Astrocyte of the cerebellum (primary cell): ENCODE measurements at regions not wholly inside any gene's neighbourhood (a gene's known extent, or its start where the extent isn't known, plus 50 kb on each side); places are given as distances from the start of the nearest gene placed in this dataset.

Source experiments
- DNase-seq: peaks from one replicate; pipeline ENCODE4 v3.0.0-alpha.2; 2011; ENCODE audit warnings: low read depth
- H3K4me3 ChIP-seq: 2 replicates; pipeline ENCODE4 v1.5.1; 2011; ENCODE audit warnings: mild to moderate bottlenecking, low read depth, low read length, moderate library complexity
- CTCF ChIP-seq: IDR thresholded peaks from 2 replicates; pipeline ENCODE4 v1.5.1; 2012; ENCODE audit warnings: low read length, low read depth, moderate library complexity, mild to moderate bottlenecking; ENCODE audit errors: missing control alignments
- in situ Hi-C: cut with HindIII; loops from 2 replicates; pipeline ENCODE4 v1.10.0; 2017; ENCODE audit warnings: low sequenced_read_pairs

DNA sequence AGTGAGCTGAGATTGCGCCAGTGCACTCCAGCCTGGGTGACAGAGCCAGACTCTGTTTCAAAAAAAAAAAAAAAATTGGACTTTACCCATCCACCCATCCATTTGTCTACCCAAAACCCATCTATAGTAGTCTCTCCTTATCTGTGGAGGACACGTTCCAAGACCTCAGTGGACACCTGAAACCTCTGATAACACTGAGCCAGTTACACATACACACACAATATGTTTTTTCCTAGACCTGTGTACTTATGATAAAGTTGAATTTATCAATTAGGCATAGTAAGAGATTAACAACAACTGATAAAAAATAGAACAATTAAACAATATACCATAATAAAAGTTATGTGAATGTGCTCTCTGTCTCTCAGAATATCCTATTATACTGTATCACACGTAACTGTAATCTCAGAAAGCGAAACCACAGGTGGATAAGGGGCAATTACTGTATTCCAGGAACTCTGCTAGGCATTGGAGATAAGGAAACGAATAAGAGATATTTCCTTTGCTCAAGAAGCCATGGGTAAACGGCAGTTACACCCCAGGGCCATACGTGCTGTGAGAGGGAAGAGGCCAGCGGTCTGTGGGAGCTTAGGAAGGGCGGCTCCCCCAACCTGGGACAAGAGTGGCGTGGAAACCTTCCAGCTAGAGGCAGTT is 84.2 kb upstream of the DISP3 start:
- TF ChIP-seq CTCF = no peak
- DNase-seq = no peak
- H3K4me3 ChIP-seq = no peak overlapping the region
- in situ Hi-C loops = no loop called here

- no peak overlapping the region for H3K4me3 ChIP-seq
- in situ Hi-C loops = no loop called here
- no peak for DNase-seq
- no peak for TF ChIP-seq CTCF
Observed at GRCh38 chr1:11395616-11396015, 83.3 kb upstream of the DISP3 start.

DNA sequence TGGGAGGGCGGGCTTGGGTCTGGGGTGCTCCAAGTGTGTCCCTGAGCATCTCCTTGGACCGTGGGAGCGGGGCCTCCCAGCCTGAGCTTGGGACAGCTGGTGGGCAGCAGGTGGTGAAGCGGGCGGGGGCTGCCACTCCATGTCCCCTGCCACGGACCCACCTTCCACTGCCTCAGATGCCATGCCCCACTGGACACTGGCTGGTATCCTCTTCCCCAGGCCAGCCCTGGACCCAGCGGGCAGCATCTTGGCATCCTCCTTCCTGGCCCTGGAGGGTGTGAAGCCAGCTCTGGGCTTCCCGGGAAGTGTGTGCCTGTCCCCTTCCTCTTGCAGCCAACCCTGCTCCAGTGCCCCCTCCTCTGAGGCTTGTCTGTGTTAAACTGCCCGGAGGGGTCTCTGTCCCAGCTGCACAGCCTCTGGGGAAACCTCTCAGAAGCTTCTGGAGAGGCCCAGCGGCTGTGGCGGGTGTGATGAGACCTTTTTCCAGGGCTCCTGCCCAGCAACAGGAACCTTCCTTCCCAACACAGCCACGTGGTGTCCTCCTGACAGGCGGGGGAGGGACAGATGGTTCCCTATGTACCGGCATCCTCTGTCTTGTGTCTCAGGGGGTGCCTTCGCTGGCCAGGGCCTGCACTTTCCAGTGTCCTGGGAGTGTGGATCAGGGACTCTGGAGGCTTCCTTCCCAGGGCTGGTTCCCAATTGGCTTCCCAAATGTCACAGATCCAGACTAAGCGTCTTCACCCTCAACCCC is 81.6 kb upstream of the DISP3 start:
- no peak for TF ChIP-seq CTCF
- no peak overlapping the region for H3K4me3 ChIP-seq
- in situ Hi-C loops = no loop called here
- DNase-seq = no peak

- TF ChIP-seq CTCF = no peak
- in situ Hi-C loops = no loop called here
- DNase-seq = no peak
- no peak overlapping the region for H3K4me3 ChIP-seq
Observed at GRCh38 chr1:11399250-11399649, 79.7 kb upstream of the DISP3 start.

DNA sequence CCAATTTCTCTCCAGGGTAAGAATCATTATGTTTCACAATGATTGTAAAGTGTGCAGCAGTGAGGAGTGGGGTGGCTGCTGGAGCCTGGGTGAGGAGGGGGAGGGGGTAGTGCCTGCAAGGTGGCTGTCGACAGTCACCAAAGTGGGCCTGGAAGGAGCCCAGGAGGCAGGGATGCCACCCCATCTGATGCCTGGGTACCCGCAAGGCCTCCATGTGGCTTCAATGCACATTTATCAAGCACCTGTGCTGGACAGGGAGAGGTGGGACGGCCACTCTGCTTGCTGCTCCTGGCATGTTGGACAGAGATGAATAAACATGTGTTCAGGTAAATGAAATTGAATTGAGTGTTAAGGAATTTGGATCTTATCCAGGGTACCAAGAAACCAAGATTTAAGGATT is 78.8 kb upstream of the DISP3 start:
- TF ChIP-seq CTCF = no peak
- no peak overlapping the region for H3K4me3 ChIP-seq
- DNase-seq = no peak
- in situ Hi-C loops = no loop called here

- in situ Hi-C loops = no loop called here
- no peak for DNase-seq
- TF ChIP-seq CTCF = no peak
- no peak overlapping the region for H3K4me3 ChIP-seq
Observed at GRCh38 chr1:11400567-11400966, 78.4 kb upstream of the DISP3 start.
